MG63 (cell line): ENCODE measurements at regions not wholly inside any gene's neighbourhood (a gene's known extent, or its start where the extent isn't known, plus 50 kb on each side); places are given as distances from the start of the nearest gene placed in this dataset.

ENCODE experiments used
- DNase-seq: peaks from one replicate; pipeline ENCODE4 v3.0.0-alpha.2; 2020
- H3K27me3 ChIP-seq: fragments of 250-450 bp; sonication (Bioruptor Pico); 2 replicates; pipeline ENCODE4 v1.5.1; 2020; ENCODE audit warnings: mild to moderate bottlenecking, moderate library complexity
- H3K36me3 ChIP-seq: fragments of 250-450 bp; sonication (Bioruptor Pico); 2 replicates; pipeline ENCODE4 v1.5.1; 2020; ENCODE audit warnings: mild to moderate bottlenecking, moderate library complexity
- H3K4me3 ChIP-seq: fragments of 250-450 bp; sonication (Bioruptor Pico); 2 replicates; pipeline ENCODE4 v1.5.1; 2020; ENCODE audit warnings: mild to moderate bottlenecking, moderate library complexity
- H3K9me3 ChIP-seq: fragments of 250-450 bp; sonication (Bioruptor Pico); 2 replicates; pipeline ENCODE4 v1.5.1; 2020; ENCODE audit warnings: mild to moderate bottlenecking, moderate library complexity

- H3K4me3 ChIP-seq = no peak overlapping the region
These were observed 108.5 kb upstream of the LRRC7 start for GRCh38 chr1:69459244-69459643.

GRCh38 chr1:69475021-69475420, 92.7 kb upstream of the LRRC7 start:
- H3K27me3 ChIP-seq = no peaks in the 10 kb centered on the region

More at GRCh38 chr1:69459244-69459643, 108.5 kb upstream of the LRRC7 start:
- Histone ChIP-seq H3K27me3 (no peaks in the 10 kb centered on the region), H3K9me3 (no peaks in the 10 kb centered on the region), H3K36me3 (no peaks in the 10 kb centered on the region)
- DNase-seq = no peak

GRCh38 chr1:69479734-69480133, 88.0 kb upstream of the LRRC7 start:
- H3K4me3 ChIP-seq = no peak overlapping the region
- no peak for DNase-seq
- no peaks in the 10 kb centered on the region for H3K36me3 ChIP-seq
- no peaks in the 10 kb centered on the region for H3K9me3 ChIP-seq
- H3K27me3 ChIP-seq = no peaks in the 10 kb centered on the region

More at GRCh38 chr1:69475021-69475420, 92.7 kb upstream of the LRRC7 start:
- Histone ChIP-seq H3K9me3 (no peaks in the 10 kb centered on the region), H3K36me3 (no peaks in the 10 kb centered on the region), H3K4me3 (no peak overlapping the region)
- DNase-seq = no peak

GRCh38 chr1:69483246-69483645, 84.5 kb upstream of the LRRC7 start:
- Histone ChIP-seq H3K4me3 (no peak overlapping the region), H3K9me3 (no peaks in the 10 kb centered on the region), H3K27me3 (no peaks in the 10 kb centered on the region), H3K36me3 (no peaks in the 10 kb centered on the region)
- no peak for DNase-seq

- Histone ChIP-seq H3K27me3 (no peaks in the 10 kb centered on the region), H3K4me3 (no peak overlapping the region), H3K36me3 (no peaks in the 10 kb centered on the region), H3K9me3 (no peaks in the 10 kb centered on the region)
- no peak for DNase-seq
These were observed 82.1 kb upstream of the LRRC7 start for GRCh38 chr1:69485616-69486015.

- Histone ChIP-seq H3K27me3 (no peaks in the 10 kb centered on the region), H3K9me3 (no peaks in the 10 kb centered on the region), H3K36me3 (no peaks in the 10 kb centered on the region), H3K4me3 (no peak overlapping the region)
- DNase-seq = no peak
These were observed 76.3 kb upstream of the LRRC7 start for GRCh38 chr1:69491416-69491815.

- no peak overlapping the region for H3K4me3 ChIP-seq
- H3K9me3 ChIP-seq = no peaks in the 10 kb centered on the region
- DNase-seq = no peak
- no peaks in the 10 kb centered on the region for H3K36me3 ChIP-seq
- H3K27me3 ChIP-seq = no peaks in the 10 kb centered on the region
These were observed 75.4 kb upstream of the LRRC7 start for GRCh38 chr1:69492286-69492685.

GRCh38 chr1:69494221-69494620, 73.5 kb upstream of the LRRC7 start:
- Histone ChIP-seq H3K27me3 (no peaks in the 10 kb centered on the region), H3K9me3 (no peaks in the 10 kb centered on the region), H3K36me3 (no peaks in the 10 kb centered on the region), H3K4me3 (no peak overlapping the region)
- DNase-seq = no peak

GRCh38 chr1:69497441-69498221, 70.1 kb upstream of the LRRC7 start:
- Histone ChIP-seq H3K27me3 (no peaks in the 10 kb centered on the region), H3K4me3 (no peak overlapping the region), H3K36me3 (no peaks in the 10 kb centered on the region), H3K9me3 (no peaks in the 10 kb centered on the region)
- no peak for DNase-seq

- no peaks in the 10 kb centered on the region for H3K9me3 ChIP-seq
- no peak for DNase-seq
- H3K4me3 ChIP-seq = no peak overlapping the region
- no peaks in the 10 kb centered on the region for H3K27me3 ChIP-seq
- no peaks in the 10 kb centered on the region for H3K36me3 ChIP-seq
These were observed 69.0 kb upstream of the LRRC7 start for GRCh38 chr1:69498711-69499110.

GRCh38 chr1:69499203-69499803, 68.4 kb upstream of the LRRC7 start:
- no peak for DNase-seq

GRCh38 chr1:69502991-69503390, 64.7 kb upstream of the LRRC7 start:
- no peak overlapping the region for H3K4me3 ChIP-seq
- H3K27me3 ChIP-seq = no peaks in the 10 kb centered on the region
- DNase-seq = no peak
- H3K9me3 ChIP-seq = no peaks in the 10 kb centered on the region
- H3K36me3 ChIP-seq = no peaks in the 10 kb centered on the region

More at GRCh38 chr1:69499203-69499803, 68.4 kb upstream of the LRRC7 start:
- Histone ChIP-seq H3K4me3 (no peak overlapping the region), H3K36me3 (no peaks in the 10 kb centered on the region), H3K9me3 (no peaks in the 10 kb centered on the region), H3K27me3 (no peaks in the 10 kb centered on the region)

- no peaks in the 10 kb centered on the region for H3K36me3 ChIP-seq
- no peak for DNase-seq
- no peak overlapping the region for H3K4me3 ChIP-seq
- no peaks in the 10 kb centered on the region for H3K27me3 ChIP-seq
- no peaks in the 10 kb centered on the region for H3K9me3 ChIP-seq
These were observed 62.9 kb upstream of the LRRC7 start for GRCh38 chr1:69504730-69505252.

GRCh38 chr1:69506311-69506710, 61.4 kb upstream of the LRRC7 start:
- Histone ChIP-seq H3K4me3 (no peak overlapping the region), H3K36me3 (no peaks in the 10 kb centered on the region), H3K9me3 (no peaks in the 10 kb centered on the region), H3K27me3 (no peaks in the 10 kb centered on the region)
- DNase-seq = no peak

- Histone ChIP-seq H3K9me3 (no peaks in the 10 kb centered on the region), H3K27me3 (no peaks in the 10 kb centered on the region), H3K4me3 (no peak overlapping the region), H3K36me3 (no peaks in the 10 kb centered on the region)
- no peak for DNase-seq
These were observed 61.0 kb upstream of the LRRC7 start for GRCh38 chr1:69506721-69507120.

- Histone ChIP-seq H3K4me3 (no peak overlapping the region), H3K27me3 (no peaks in the 10 kb centered on the region), H3K36me3 (no peaks in the 10 kb centered on the region), H3K9me3 (no peaks in the 10 kb centered on the region)
- DNase-seq = no peak
These were observed 57.7 kb upstream of the LRRC7 start for GRCh38 chr1:69510026-69510425.

GRCh38 chr1:69511426-69512192, 56.1 kb upstream of the LRRC7 start:
- Histone ChIP-seq H3K9me3 (no peaks in the 10 kb centered on the region), H3K36me3 (no peaks in the 10 kb centered on the region), H3K27me3 (no peaks in the 10 kb centered on the region), H3K4me3 (no peak overlapping the region)
- no peak for DNase-seq
